OCI-LY1 (cell line): ENCODE measurements at regions not wholly inside any gene's neighbourhood (a gene's known extent, or its start where the extent isn't known, plus 50 kb on each side); places are given as distances from the start of the nearest gene placed in this dataset.

Experiments used
- H2AFZ ChIP-seq: fragments of 200-600 bp; sonication (generic), shearing (Covaris generic); 2 replicates; pipeline ENCODE4 v1.6.0; 2014; ENCODE audit warnings: antibody characterized with exemption, mild to moderate bottlenecking, low read length
- H3F3A ChIP-seq: fragments of 200-600 bp; sonication (generic), shearing (Covaris generic); 2 replicates; pipeline ENCODE4 v1.6.0; 2014; ENCODE audit warnings: mild to moderate bottlenecking, antibody characterized with exemption, low read length, moderate library complexity; ENCODE audit not compliant: insufficient read depth
- H3K27ac ChIP-seq: fragments of 200-600 bp; sonication (generic); 2 replicates; pipeline ENCODE4 v1.5.1; 2014; ENCODE audit warnings: low read length, mixed run types, mild to moderate bottlenecking, low read depth; ENCODE audit not compliant: poor library complexity, severe bottlenecking
- H3K27me3 ChIP-seq: fragments of 200-600 bp; sonication (generic); 2 replicates; pipeline ENCODE4 v1.6.0; 2014; ENCODE audit warnings: antibody characterized with exemption, mild to moderate bottlenecking, low read length, moderate library complexity; ENCODE audit not compliant: insufficient read depth
- H3K36me3 ChIP-seq: fragments of 200-600 bp; sonication (generic); 2 replicates; pipeline ENCODE4 v1.6.1; 2014; ENCODE audit warnings: mild to moderate bottlenecking, antibody characterized with exemption, low read length, moderate library complexity, mixed read lengths; ENCODE audit not compliant: insufficient read depth
- H3K4me1 ChIP-seq: fragments of 200-600 bp; sonication (generic); 2 replicates; pipeline ENCODE4 v1.5.1; 2014; ENCODE audit warnings: mild to moderate bottlenecking, low read length, moderate library complexity; ENCODE audit not compliant: insufficient read depth, severe bottlenecking
- H3K4me2 ChIP-seq: fragments of 200-600 bp; sonication (generic), shearing (Covaris generic); 2 replicates; pipeline ENCODE4 v1.6.1; 2014; ENCODE audit warnings: low read length
- H3K4me3 ChIP-seq: fragments of 200-600 bp; sonication (generic); 2 replicates; pipeline ENCODE4 v1.5.1; 2014; ENCODE audit warnings: low read length, low read depth, mild to moderate bottlenecking, mixed read lengths; ENCODE audit not compliant: poor library complexity, severe bottlenecking
- H3K79me2 ChIP-seq: fragments of 200-600 bp; shearing (Covaris generic); 2 replicates; pipeline ENCODE4 v1.6.1; 2016; ENCODE audit warnings: mixed run types, low read length, mixed read lengths; ENCODE audit not compliant: insufficient read depth
- H3K9ac ChIP-seq: fragments of 200-600 bp; sonication (generic), shearing (Covaris generic); 2 replicates; pipeline ENCODE4 v1.6.1; 2014; ENCODE audit warnings: mild to moderate bottlenecking, low read length, mixed read lengths
- H3K9me2 ChIP-seq: fragments of 200-600 bp; sonication (generic), shearing (Covaris generic); 2 replicates; pipeline ENCODE4 v1.6.1; 2014; ENCODE audit warnings: low read depth, mild to moderate bottlenecking, low read length, mixed read lengths
- H3K9me3 ChIP-seq: fragments of 200-600 bp; shearing (Covaris generic); 2 replicates; pipeline ENCODE4 v1.6.1; 2014; ENCODE audit warnings: low read length, mixed read lengths
- H4K20me1 ChIP-seq: fragments of 200-600 bp; sonication (generic), shearing (Covaris generic); 2 replicates; pipeline ENCODE4 v1.6.0; 2016; ENCODE audit warnings: mild to moderate bottlenecking, low read length; ENCODE audit not compliant: insufficient read depth
- EZH2 ChIP-seq: fragments of 200-600 bp; sonication (generic), shearing (Covaris generic); IDR thresholded peaks from 2 replicates; pipeline ENCODE4 v1.8.0; 2017; ENCODE audit warnings: borderline replicate concordance, mixed run types, mild to moderate bottlenecking, antibody characterized with exemption, low read length, moderate library complexity, mixed read lengths
- TF ChIP-seq, protein P1 (sequence below): fragments of 200-600 bp; sonication (generic), shearing (Covaris generic); IDR thresholded peaks from 2 replicates; pipeline ENCODE4 v1.5.1; 2017; ENCODE audit warnings: mild to moderate bottlenecking, antibody characterized with exemption, low read length, moderate library complexity, mixed read lengths

DNA sequence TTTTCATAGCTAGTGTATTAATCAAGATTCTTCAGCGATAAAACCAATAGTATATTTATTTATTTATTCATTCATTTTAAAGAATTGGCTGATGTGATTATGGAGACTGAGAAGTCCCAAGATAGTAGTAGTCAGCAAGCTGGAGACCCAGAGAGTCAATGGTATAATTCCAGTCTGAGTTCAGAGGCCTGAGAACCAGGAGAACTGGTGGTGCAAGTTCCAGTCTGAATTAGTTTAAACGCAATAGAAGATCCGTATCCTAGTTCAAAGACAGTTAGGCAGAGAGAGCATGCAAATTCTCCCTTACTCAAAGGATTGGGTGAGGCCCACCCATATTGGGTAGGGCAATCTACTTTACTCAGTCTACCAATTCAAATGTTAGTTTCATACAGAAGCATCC lies 364.2 kb upstream of the RPS23 start:
- no peaks in the 10 kb centered on the region for H3K27me3 ChIP-seq
- H3F3A ChIP-seq: no peaks in the 10 kb centered on the region
- no peaks in the 10 kb centered on the region for H3K79me2 ChIP-seq
- no peaks in the 10 kb centered on the region for H3K36me3 ChIP-seq
- no peaks in the 10 kb centered on the region for H3K9me3 ChIP-seq
- H3K4me1 ChIP-seq: no peaks in the 10 kb centered on the region
- no peak overlapping the region for H2AFZ ChIP-seq
- no peaks in the 10 kb centered on the region for H4K20me1 ChIP-seq
- no peaks in the 10 kb centered on the region for H3K9me2 ChIP-seq
- no peak overlapping the region for H3K4me2 ChIP-seq
- H3K27ac ChIP-seq: no peak overlapping the region
- no peak overlapping the region for H3K4me3 ChIP-seq
- H3K9ac ChIP-seq: no peak overlapping the region
- TF ChIP-seq EZH2: no peak
- TF ChIP-seq, protein P1, sequence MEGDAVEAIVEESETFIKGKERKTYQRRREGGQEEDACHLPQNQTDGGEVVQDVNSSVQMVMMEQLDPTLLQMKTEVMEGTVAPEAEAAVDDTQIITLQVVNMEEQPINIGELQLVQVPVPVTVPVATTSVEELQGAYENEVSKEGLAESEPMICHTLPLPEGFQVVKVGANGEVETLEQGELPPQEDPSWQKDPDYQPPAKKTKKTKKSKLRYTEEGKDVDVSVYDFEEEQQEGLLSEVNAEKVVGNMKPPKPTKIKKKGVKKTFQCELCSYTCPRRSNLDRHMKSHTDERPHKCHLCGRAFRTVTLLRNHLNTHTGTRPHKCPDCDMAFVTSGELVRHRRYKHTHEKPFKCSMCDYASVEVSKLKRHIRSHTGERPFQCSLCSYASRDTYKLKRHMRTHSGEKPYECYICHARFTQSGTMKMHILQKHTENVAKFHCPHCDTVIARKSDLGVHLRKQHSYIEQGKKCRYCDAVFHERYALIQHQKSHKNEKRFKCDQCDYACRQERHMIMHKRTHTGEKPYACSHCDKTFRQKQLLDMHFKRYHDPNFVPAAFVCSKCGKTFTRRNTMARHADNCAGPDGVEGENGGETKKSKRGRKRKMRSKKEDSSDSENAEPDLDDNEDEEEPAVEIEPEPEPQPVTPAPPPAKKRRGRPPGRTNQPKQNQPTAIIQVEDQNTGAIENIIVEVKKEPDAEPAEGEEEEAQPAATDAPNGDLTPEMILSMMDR: no peak

DNA sequence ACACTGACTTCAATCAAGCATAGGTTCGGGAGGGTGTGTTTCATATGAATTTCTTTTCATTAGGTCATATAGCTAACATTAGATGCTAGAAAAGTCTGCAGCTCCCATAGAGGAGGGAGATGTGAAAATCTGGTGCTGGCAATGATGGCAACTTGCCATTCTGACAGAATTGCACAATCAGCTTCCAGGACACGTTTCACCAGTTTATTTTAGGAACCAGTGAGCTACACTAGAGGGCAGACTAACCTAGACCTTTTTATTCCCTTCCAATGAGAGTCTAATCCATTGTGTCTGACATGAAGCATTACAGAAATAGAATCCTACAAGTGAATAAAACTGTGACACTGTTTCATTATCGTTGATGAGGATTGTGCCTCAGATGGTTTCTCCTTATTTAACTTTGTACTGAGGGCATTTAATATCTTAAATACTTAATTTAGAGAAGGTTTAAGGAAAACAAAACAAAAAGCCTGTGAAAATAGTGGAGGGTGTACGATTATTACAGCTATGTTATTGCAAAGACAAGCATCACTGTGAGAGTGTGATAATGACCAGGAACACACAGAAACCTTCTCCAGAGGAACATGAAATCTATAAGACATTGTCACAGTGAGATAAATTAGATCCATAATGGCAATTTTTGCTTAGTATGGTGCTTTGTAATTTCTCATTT lies 363.3 kb upstream of the RPS23 start:
- Histone ChIP-seq H3K27ac (no peak overlapping the region), H3K4me2 (no peak overlapping the region), H3K27me3 (no peaks in the 10 kb centered on the region), H3K9me2 (no peaks in the 10 kb centered on the region), H3K4me1 (no peaks in the 10 kb centered on the region), H4K20me1 (no peaks in the 10 kb centered on the region), H2AFZ (no peak overlapping the region), H3K4me3 (no peak overlapping the region), H3K9me3 (no peaks in the 10 kb centered on the region), H3K36me3 (no peaks in the 10 kb centered on the region), H3K79me2 (no peaks in the 10 kb centered on the region), H3K9ac (no peak overlapping the region), H3F3A (no peaks in the 10 kb centered on the region)
- TF ChIP-seq, protein P1: peak; percentile 56
- no peak for TF ChIP-seq EZH2

DNA sequence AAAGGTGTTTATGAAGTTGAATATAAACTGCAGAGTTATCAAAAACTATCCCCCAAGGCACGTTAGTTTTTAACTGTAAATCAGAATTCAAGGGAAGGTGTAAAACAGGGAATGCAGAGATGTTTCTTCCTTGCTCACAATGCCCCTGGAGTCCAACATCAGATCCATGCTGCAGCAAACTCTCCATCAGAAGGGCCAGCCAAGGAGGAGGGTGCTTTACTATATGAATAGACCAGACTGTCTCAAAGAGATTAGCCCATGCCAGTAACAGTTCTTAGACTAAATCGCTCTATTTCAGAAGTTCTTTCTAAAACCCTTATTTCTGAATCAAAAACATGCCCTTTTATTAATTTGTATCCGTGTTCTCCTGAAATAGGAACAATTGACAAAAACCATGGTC lies 362.8 kb upstream of the RPS23 start:
- Histone ChIP-seq H3K4me3 (no peak overlapping the region), H3K36me3 (no peaks in the 10 kb centered on the region), H3K79me2 (no peaks in the 10 kb centered on the region), H3K4me1 (no peaks in the 10 kb centered on the region), H4K20me1 (no peaks in the 10 kb centered on the region), H3K9me3 (no peaks in the 10 kb centered on the region), H3K4me2 (no peak overlapping the region), H3K27ac (no peak overlapping the region), H3F3A (no peaks in the 10 kb centered on the region), H3K9ac (no peak overlapping the region), H3K9me2 (no peaks in the 10 kb centered on the region), H2AFZ (no peak overlapping the region), H3K27me3 (no peaks in the 10 kb centered on the region)
- TF ChIP-seq EZH2: no peak
- TF ChIP-seq, protein P1: no peak
